CD14-positive monocyte (primary cell): ENCODE measurements at regions not wholly inside any gene's neighbourhood (a gene's known extent, or its start where the extent isn't known, plus 50 kb on each side); places are given as distances from the start of the nearest gene placed in this dataset.

ENCODE experiments used
- DNase-seq, 3 donors: peaks; one replicate each; pipeline ENCODE4 v3.0.0-alpha.2; 2011 to 2022
- H2AFZ ChIP-seq: 2 replicates; pipeline ENCODE4 v1.6.0; 2012; ENCODE audit warnings: mild to moderate bottlenecking, low read depth, low read length, inconsistent platforms; ENCODE audit not compliant: insufficient read depth, poor library complexity, severe bottlenecking
- H3K27ac ChIP-seq, 2 donors: 1 replicate in 1 of 2; 2 replicates in 1 of 2; pipeline ENCODE4 v1.5.1; 2012 to 2013; ENCODE audit warnings: low read length in 2 of 2, control low read depth in 1 of 2, inconsistent platforms in 1 of 2, low read depth in 1 of 2, mild to moderate bottlenecking in 1 of 2
- H3K27me3 ChIP-seq, 2 donors: one replicate each; pipeline versions ENCODE4 v1.6.0 to v1.6.1; 2011 to 2013; ENCODE audit warnings: low read length in 2 of 2; ENCODE audit not compliant: control insufficient read depth in 2 of 2, insufficient read depth in 2 of 2
- H3K36me3 ChIP-seq, 2 donors: replicated peaks in 1 of 2; 1 replicate in 1 of 2; 2 replicates in 1 of 2; pipeline versions ENCODE4 v1.5.1 to v1.6.1; 2012 to 2013; ENCODE audit warnings: low read length in 2 of 2, control low read depth in 1 of 2, inconsistent platforms in 1 of 2, mild to moderate bottlenecking in 1 of 2; ENCODE audit not compliant: insufficient read depth in 2 of 2, control insufficient read depth in 1 of 2
- H3K4me1 ChIP-seq, 2 donors: 1 replicate in 1 of 2; 2 replicates in 1 of 2; pipeline versions ENCODE4 v1.5.1 to v1.6.1; 2012 to 2013; ENCODE audit warnings: low read length in 2 of 2, control low read depth in 1 of 2, inconsistent platforms in 1 of 2, mild to moderate bottlenecking in 1 of 2, moderate library complexity in 1 of 2; ENCODE audit not compliant: insufficient read depth in 2 of 2, control insufficient read depth in 1 of 2
- H3K4me2 ChIP-seq: replicated peaks from 2 replicates; pipeline ENCODE3; 2012; ENCODE audit warnings: low read length, moderate library complexity, mild to moderate bottlenecking; ENCODE audit not compliant: poor library complexity, severe bottlenecking; ENCODE audit errors: extremely low read depth
- H3K4me3 ChIP-seq, 3 experiments: fragments of 200-600 bp in 1 of 3; sonication (generic) in 1 of 3; replicated peaks in 1 of 3; 1 replicate in 2 of 3; 2 replicates in 1 of 3; pipeline ENCODE4 v1.5.1; 2011 to 2013; ENCODE audit warnings: low read length in 3 of 3, mild to moderate bottlenecking in 3 of 3, control low read depth in 2 of 3, low read depth in 2 of 3, inconsistent platforms in 1 of 3, moderate library complexity in 1 of 3
- H3K79me2 ChIP-seq: 2 replicates; pipeline ENCODE4 v1.6.0; 2012; ENCODE audit warnings: mild to moderate bottlenecking, control low read depth, inconsistent platforms, low read length, moderate library complexity; ENCODE audit not compliant: insufficient read depth
- H3K9ac ChIP-seq: 2 replicates; pipeline ENCODE4 v1.6.0; 2017; ENCODE audit warnings: low read length, mild to moderate bottlenecking; ENCODE audit not compliant: insufficient read depth, poor library complexity, severe bottlenecking
- H3K9me3 ChIP-seq, 2 donors: replicated peaks in 1 of 2; 1 replicate in 1 of 2; 2 replicates in 1 of 2; pipeline versions ENCODE4 v1.5.1 to v1.6.1; 2012 to 2013; ENCODE audit warnings: low read length in 2 of 2, control low read depth in 1 of 2; ENCODE audit not compliant: control insufficient read depth in 1 of 2, insufficient read depth in 1 of 2
- H4K20me1 ChIP-seq: 2 replicates; pipeline ENCODE4 v1.6.0; 2012; ENCODE audit warnings: mild to moderate bottlenecking, low read length, control low read depth, moderate library complexity; ENCODE audit not compliant: insufficient read depth
- H3K27ac Mint-ChIP-seq, 7 donors: one replicate each; pipeline ENCODE4 v1.8.0; 2020; ENCODE audit warnings: mild to moderate bottlenecking in 7 of 7, mixed read lengths in 7 of 7, moderate library complexity in 6 of 7, inconsistent platforms in 2 of 7
- H3K27me3 Mint-ChIP-seq, 3 donors: one replicate each; pipeline ENCODE4 v1.8.0; 2021 to 2022; ENCODE audit warnings: low read depth in 3 of 3, mild to moderate bottlenecking in 3 of 3, mixed read lengths in 3 of 3, moderate library complexity in 3 of 3, inconsistent platforms in 1 of 3
- H3K36me3 Mint-ChIP-seq, 2 donors: one replicate each; pipeline ENCODE4 v1.8.0; 2020; ENCODE audit warnings: mixed read lengths in 2 of 2, inconsistent platforms in 1 of 2, mild to moderate bottlenecking in 1 of 2
- H3K4me1 Mint-ChIP-seq: one replicate; pipeline ENCODE4 v1.8.0; 2020; ENCODE audit warnings: mild to moderate bottlenecking, mixed read lengths
- H3K4me3 Mint-ChIP-seq, 2 donors: one replicate each; pipeline ENCODE4 v1.8.0; 2020; ENCODE audit warnings: mild to moderate bottlenecking in 2 of 2, mixed read lengths in 2 of 2, moderate library complexity in 1 of 2
- H3K9me3 Mint-ChIP-seq, 7 donors: one replicate each; pipeline ENCODE4 v1.8.0; 2020 to 2022; ENCODE audit warnings: mixed read lengths in 7 of 7, mild to moderate bottlenecking in 6 of 7, moderate library complexity in 6 of 7, inconsistent platforms in 2 of 7
- CTCF ChIP-seq: fragments of 200-600 bp; IDR thresholded peaks from one replicate; pipeline ENCODE4 v1.8.0; 2022; ENCODE audit warnings: antibody characterized with exemption, mild to moderate bottlenecking
- WGBS: methylation state at CpG from one replicate; pipeline ENCODE4 v1.1.5; 2013; ENCODE audit warnings: missing lambda C conversion rate; ENCODE audit not compliant: insufficient coverage; 5-methylcytosine and 5-hydroxymethylcytosine counted together
- intact Hi-C, 2 donors: fragments of 100-400 bp; cut with micrococcal nuclease; formaldehyde crosslinking; loops; one replicate each; pipeline versions ENCODE4 v1.15.0 to v1.15.1; 2023

- no peak overlapping the region for H2AFZ ChIP-seq
- H3K9ac ChIP-seq = no peak overlapping the region
- no CpG with 5 or more reads among the region's 1 CpG for WGBS
- no peaks in the 10 kb centered on the region for H4K20me1 ChIP-seq
- H3K4me2 ChIP-seq = no peak overlapping the region
- H3K4me1 ChIP-seq = no peaks in the 10 kb centered on the region
- H3K36me3 ChIP-seq = no peaks in the 10 kb centered on the region
- no peak for DNase-seq
- no peaks in the 10 kb centered on the region for H3K79me2 ChIP-seq
- intact Hi-C loops = no loop called here
- TF ChIP-seq CTCF = no peak
- no peaks in the 10 kb centered on the region for H3K36me3 Mint-ChIP-seq
- peaks cover 0 to 4% (median 0%) of the 10 kb centered on the region in 7 donors for H3K9me3 Mint-ChIP-seq
- H3K27ac ChIP-seq = no peak overlapping the region
- H3K4me3 ChIP-seq = no peak overlapping the region
- H3K27ac Mint-ChIP-seq = no peak overlapping the region
- no peaks in the 10 kb centered on the region for H3K9me3 ChIP-seq
- no peaks in the 10 kb centered on the region for H3K27me3 ChIP-seq
- H3K27me3 Mint-ChIP-seq = peaks cover 0 to 6% (median 1%) of the 10 kb centered on the region in 3 donors
- no peaks in the 10 kb centered on the region for H3K4me1 Mint-ChIP-seq
- no peak overlapping the region for H3K4me3 Mint-ChIP-seq
Measured at GRCh38 chr6:112413780-112414179, 66.7 kb downstream of the RFPL4B start.

GRCh38 chr6:112415366-112415765 lies 68.2 kb downstream of the RFPL4B start:
- Mint-ChIP-seq H3K27me3 (no peaks in the 10 kb centered on the region), H3K4me1 (no peaks in the 10 kb centered on the region), H3K36me3 (no peaks in the 10 kb centered on the region), H3K9me3 (peaks cover 0 to 3% (median 0%) of the 10 kb centered on the region in 7 donors), H3K4me3 (no peak overlapping the region), H3K27ac (no peak overlapping the region)
- TF ChIP-seq CTCF = no peak
- Histone ChIP-seq H3K27me3 (no peaks in the 10 kb centered on the region), H4K20me1 (no peaks in the 10 kb centered on the region), H3K4me2 (no peak overlapping the region), H3K4me1 (no peaks in the 10 kb centered on the region), H3K36me3 (no peaks in the 10 kb centered on the region), H3K4me3 (no peak overlapping the region), H3K9ac (no peak overlapping the region), H3K79me2 (no peaks in the 10 kb centered on the region), H3K9me3 (no peaks in the 10 kb centered on the region), H3K27ac (no peak overlapping the region), H2AFZ (no peak overlapping the region)
- intact Hi-C loops = no loop called here
- DNase-seq = no peak
- WGBS = 90% methylated on average over 1 of the region's 2 CpGs
